ENCODE measurements at regions not wholly inside any gene's neighbourhood (a gene's known extent, or its start where the extent isn't known, plus 50 kb on each side); places are given as distances from the start of the nearest gene placed in this dataset.

GRCh38 chr11:120052196-120052775 is 85.6 kb downstream of the TRIM29 start:
- TF ChIP-seq CTCF (IDR thresholded peaks at IDR 0.05; ENCODE audit: low read depth, low read length) (no peak), EZH2phosphoT487 (IDR thresholded peaks at IDR 0.05; ENCODE audit: low read depth) (no peak)
